Caco-2 (cell line): ENCODE measurements at regions not wholly inside any gene's neighbourhood (a gene's known extent, or its start where the extent isn't known, plus 50 kb on each side); places are given as distances from the start of the nearest gene placed in this dataset.

Experiments
- BruUV-seq: library from RNA; stranded (reverse); fragments of 400-500 nt; replicated peaks from 2 replicates; lab custom pipeline; 2021; lab: Mats Ljungman, UMichigan
- CTCF ChIA-PET: fragments of 300-600 bp; sonication (Branson Sonifier 250); formaldehyde crosslinking; loops from one replicate; lab custom pipeline; 2022; ENCODE audit warnings: antibody characterized with exemption; lab: Charles Lee
- POLR2A ChIA-PET: fragments of 300-600 bp; sonication (Branson Sonifier 250); formaldehyde crosslinking; loops from one replicate; lab custom pipeline; 2022; ENCODE audit warnings: antibody characterized with exemption; lab: Charles Lee
- DNase-seq, 2 experiments: peaks; one replicate each; pipeline versions ENCODE4 v3.0.0 to v3.0.0-alpha.2; 2020 to 2022
- H3K27me3 ChIP-seq: replicated peaks from 2 replicates; pipeline ENCODE4 v1.6.0; 2011; ENCODE audit warnings: low read length; ENCODE audit not compliant: control insufficient read depth, insufficient read depth
- H3K36me3 ChIP-seq: 2 replicates; pipeline ENCODE4 v1.5.1; 2011; ENCODE audit warnings: low read length; ENCODE audit not compliant: control insufficient read depth, insufficient read depth
- H3K4me1 ChIP-seq: fragments of 250-450 bp; sonication (Bioruptor Pico); 2 replicates; pipeline ENCODE4 v1.5.1; 2020; ENCODE audit warnings: mild to moderate bottlenecking
- H3K4me3 ChIP-seq: 2 replicates; pipeline ENCODE4 v1.5.1; 2011; ENCODE audit warnings: low read depth, mild to moderate bottlenecking, control low read depth, low read length
- H3K9me3 ChIP-seq: fragments of 250-450 bp; sonication (Bioruptor Pico); 2 replicates; pipeline ENCODE4 v1.5.1; 2020; ENCODE audit warnings: mild to moderate bottlenecking, moderate library complexity
- H3K27ac Mint-ChIP-seq: one replicate; pipeline ENCODE4 v1.8.0; 2022; ENCODE audit warnings: mixed read lengths; ENCODE audit not compliant: unreplicated experiment
- H3K27me3 Mint-ChIP-seq: one replicate; pipeline ENCODE4 v1.8.0; 2022; ENCODE audit warnings: mixed read lengths; ENCODE audit not compliant: insufficient read depth, unreplicated experiment
- H3K36me3 Mint-ChIP-seq: one replicate; pipeline ENCODE4 v1.8.0; 2022; ENCODE audit warnings: mild to moderate bottlenecking, mixed read lengths; ENCODE audit not compliant: insufficient read depth, unreplicated experiment
- H3K4me1 Mint-ChIP-seq: one replicate; pipeline ENCODE4 v1.8.0; 2022; ENCODE audit warnings: low read depth, mixed read lengths; ENCODE audit not compliant: unreplicated experiment
- H3K4me3 Mint-ChIP-seq: one replicate; pipeline ENCODE4 v1.8.0; 2022; ENCODE audit warnings: mild to moderate bottlenecking, moderate library complexity, mixed read lengths; ENCODE audit not compliant: unreplicated experiment
- H3K9me3 Mint-ChIP-seq: one replicate; pipeline ENCODE4 v1.8.0; 2022; ENCODE audit warnings: mixed read lengths; ENCODE audit not compliant: unreplicated experiment
- intact Hi-C: fragments of 100-400 bp; cut with micrococcal nuclease; formaldehyde crosslinking; loops from one replicate; pipeline ENCODE4 v1.10.0; 2022; ENCODE audit not compliant: unreplicated experiment
- TF ChIP-seq, protein P1 (sequence below), 2 experiments: fragments of 200-600 bp in 1 of 2; IDR thresholded peaks; 1 replicate in 1 of 2; 2 replicates in 1 of 2; pipeline versions ENCODE4 v1.5.1 to v1.8.0; 2011 to 2022; ENCODE audit warnings: antibody characterized with exemption in 1 of 2, control low read depth in 1 of 2, inconsistent platforms in 1 of 2, low read depth in 1 of 2, low read length in 1 of 2, mild to moderate bottlenecking in 1 of 2, moderate library complexity in 1 of 2; ENCODE audit not compliant: insufficient read depth in 1 of 2, severe bottlenecking in 1 of 2, unreplicated experiment in 1 of 2

DNA sequence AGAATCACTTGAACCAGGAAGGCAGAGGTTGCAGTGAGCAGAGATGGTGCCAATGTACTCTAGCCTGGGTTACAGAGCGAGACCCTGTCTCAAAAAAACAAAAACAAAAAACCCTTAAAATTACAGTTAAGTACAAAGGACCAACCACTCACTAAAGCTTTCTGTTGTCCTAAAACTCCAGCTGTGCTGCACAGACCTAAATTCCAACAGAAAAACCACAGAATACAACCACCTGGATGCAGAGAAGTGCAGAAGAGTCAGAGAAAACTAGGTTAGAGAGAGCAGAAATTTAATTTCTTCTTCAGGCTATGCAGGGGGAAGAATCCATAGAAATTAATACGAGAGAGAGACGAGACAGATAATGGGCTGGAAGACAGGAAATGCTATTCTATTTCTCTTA, 376.8 kb upstream of the CXorf51A start:
- CTCF ChIA-PET = no interaction called here

DNA sequence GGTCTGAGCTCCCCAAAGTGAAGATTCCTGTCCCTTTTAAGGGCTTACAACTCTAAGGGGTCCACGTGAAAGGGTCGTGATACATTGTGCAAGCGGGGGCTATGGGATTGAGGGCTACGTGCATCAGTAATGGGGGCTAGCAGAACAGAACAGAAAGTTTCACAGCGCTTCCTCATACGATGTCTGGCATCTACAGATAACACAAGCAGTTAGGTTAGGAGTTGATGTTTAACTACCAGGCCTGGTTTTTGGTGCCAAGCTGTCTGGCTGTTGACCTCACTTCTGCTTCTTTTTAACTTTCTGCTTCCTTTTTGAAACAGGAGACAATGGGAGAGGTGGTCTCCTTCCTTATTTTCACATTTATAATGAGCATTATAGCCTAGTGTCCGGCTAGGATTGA, 368.6 kb upstream of the CXorf51A start:
- Histone ChIP-seq H3K36me3 (no peaks in the 10 kb centered on the region), H3K4me3 (no peak overlapping the region), H3K4me1 (no peaks in the 10 kb centered on the region), H3K9me3 (no peaks in the 10 kb centered on the region), H3K27me3 (no peaks in the 10 kb centered on the region)
- CTCF ChIA-PET = no interaction called here
- no peaks in the 10 kb centered on the region for H3K4me1 Mint-ChIP-seq
- H3K27ac Mint-ChIP-seq = no peak overlapping the region
- intact Hi-C loops = no loop called here
- POLR2A ChIA-PET = no interaction called here
- DNase-seq = no peak
- no TSS peak for BruUV-seq
- TF ChIP-seq, protein P1, sequence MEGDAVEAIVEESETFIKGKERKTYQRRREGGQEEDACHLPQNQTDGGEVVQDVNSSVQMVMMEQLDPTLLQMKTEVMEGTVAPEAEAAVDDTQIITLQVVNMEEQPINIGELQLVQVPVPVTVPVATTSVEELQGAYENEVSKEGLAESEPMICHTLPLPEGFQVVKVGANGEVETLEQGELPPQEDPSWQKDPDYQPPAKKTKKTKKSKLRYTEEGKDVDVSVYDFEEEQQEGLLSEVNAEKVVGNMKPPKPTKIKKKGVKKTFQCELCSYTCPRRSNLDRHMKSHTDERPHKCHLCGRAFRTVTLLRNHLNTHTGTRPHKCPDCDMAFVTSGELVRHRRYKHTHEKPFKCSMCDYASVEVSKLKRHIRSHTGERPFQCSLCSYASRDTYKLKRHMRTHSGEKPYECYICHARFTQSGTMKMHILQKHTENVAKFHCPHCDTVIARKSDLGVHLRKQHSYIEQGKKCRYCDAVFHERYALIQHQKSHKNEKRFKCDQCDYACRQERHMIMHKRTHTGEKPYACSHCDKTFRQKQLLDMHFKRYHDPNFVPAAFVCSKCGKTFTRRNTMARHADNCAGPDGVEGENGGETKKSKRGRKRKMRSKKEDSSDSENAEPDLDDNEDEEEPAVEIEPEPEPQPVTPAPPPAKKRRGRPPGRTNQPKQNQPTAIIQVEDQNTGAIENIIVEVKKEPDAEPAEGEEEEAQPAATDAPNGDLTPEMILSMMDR (IDR thresholded peaks at IDR 0.05; ENCODE audit: insufficient read depth in 1 of 2, low read depth in 1 of 2, low read length in 1 of 2, severe bottlenecking in 1 of 2, unreplicated experiment in 1 of 2) = no peak
- no peak overlapping the region for H3K4me3 Mint-ChIP-seq
- H3K27me3 Mint-ChIP-seq = no peaks in the 10 kb centered on the region
- no peaks in the 10 kb centered on the region for H3K9me3 Mint-ChIP-seq
- no peaks in the 10 kb centered on the region for H3K36me3 Mint-ChIP-seq

More for the DNA sequence above, 376.8 kb upstream of the CXorf51A start:
- Mint-ChIP-seq H3K36me3 (no peaks in the 10 kb centered on the region), H3K27me3 (no peaks in the 10 kb centered on the region), H3K27ac (no peak overlapping the region), H3K4me1 (no peaks in the 10 kb centered on the region), H3K4me3 (no peak overlapping the region), H3K9me3 (peaks cover 9% of the 10 kb centered on the region)
- Histone ChIP-seq H3K27me3 (no peaks in the 10 kb centered on the region), H3K9me3 (no peaks in the 10 kb centered on the region), H3K4me3 (no peak overlapping the region), H3K4me1 (no peaks in the 10 kb centered on the region), H3K36me3 (no peaks in the 10 kb centered on the region)
- POLR2A ChIA-PET = no interaction called here
- no peak for DNase-seq
- BruUV-seq = no TSS peak
- TF ChIP-seq, protein P1 (IDR thresholded peaks at IDR 0.05; ENCODE audit: insufficient read depth in 1 of 2, low read depth in 1 of 2, low read length in 1 of 2, severe bottlenecking in 1 of 2, unreplicated experiment in 1 of 2) = no peak
- intact Hi-C loops = no loop called here

- Histone ChIP-seq H3K36me3 (no peaks in the 10 kb centered on the region), H3K9me3 (no peaks in the 10 kb centered on the region), H3K4me3 (no peak overlapping the region), H3K4me1 (no peaks in the 10 kb centered on the region), H3K27me3 (no peaks in the 10 kb centered on the region)
- H3K4me3 Mint-ChIP-seq = no peak overlapping the region
- BruUV-seq = no TSS peak
- TF ChIP-seq, protein P1 (IDR thresholded peaks at IDR 0.05; ENCODE audit: insufficient read depth in 1 of 2, low read depth in 1 of 2, low read length in 1 of 2, severe bottlenecking in 1 of 2, unreplicated experiment in 1 of 2) = no peak
- intact Hi-C loops = no loop called here
- ChIA-PET POLR2A (no interaction called here), CTCF (no interaction called here)
- H3K27me3 Mint-ChIP-seq = no peaks in the 10 kb centered on the region
- DNase-seq = peak in 1 of 2 experiments; percentile 0
- H3K9me3 Mint-ChIP-seq = no peaks in the 10 kb centered on the region
- no peak overlapping the region for H3K27ac Mint-ChIP-seq
- no peaks in the 10 kb centered on the region for H3K36me3 Mint-ChIP-seq
- H3K4me1 Mint-ChIP-seq = no peaks in the 10 kb centered on the region
Measured at GRCh38 chrX:147180886-147181285, 366.3 kb upstream of the CXorf51A start.
